Renal cortex interstitium (tissue), 11 donors: ENCODE measurements at regions not wholly inside any gene's neighbourhood (a gene's known extent, or its start where the extent isn't known, plus 50 kb on each side); places are given as distances from the start of the nearest gene placed in this dataset.
"Not testable (repeated sequence)": the region's sequence is repeated elsewhere in the genome, so short reads cannot be mapped to it uniquely, and the experiment has no call there.

Source experiments
- DNase-seq, 11 donors: peaks; one replicate each; pipeline ENCODE4 v3.0.0-alpha.2; 2013; ENCODE audit warnings: low read depth in 9 of 11, low spot score in 4 of 11; ENCODE audit errors: extremely low read depth in 1 of 11

- DNase-seq, result not testable (repeated sequence)
Measured at GRCh38 chr1:867550-867949, 56.2 kb upstream of the SAMD11 start.

- peak in 8 of 11 donors; percentile 10 to 33 (median 19) for DNase-seq
Measured at GRCh38 chr1:869499-870244, 54.1 kb upstream of the SAMD11 start.
